ENCODE measurements at regions not wholly inside any gene's neighbourhood (a gene's known extent, or its start where the extent isn't known, plus 50 kb on each side); places are given as distances from the start of the nearest gene placed in this dataset.

DNA sequence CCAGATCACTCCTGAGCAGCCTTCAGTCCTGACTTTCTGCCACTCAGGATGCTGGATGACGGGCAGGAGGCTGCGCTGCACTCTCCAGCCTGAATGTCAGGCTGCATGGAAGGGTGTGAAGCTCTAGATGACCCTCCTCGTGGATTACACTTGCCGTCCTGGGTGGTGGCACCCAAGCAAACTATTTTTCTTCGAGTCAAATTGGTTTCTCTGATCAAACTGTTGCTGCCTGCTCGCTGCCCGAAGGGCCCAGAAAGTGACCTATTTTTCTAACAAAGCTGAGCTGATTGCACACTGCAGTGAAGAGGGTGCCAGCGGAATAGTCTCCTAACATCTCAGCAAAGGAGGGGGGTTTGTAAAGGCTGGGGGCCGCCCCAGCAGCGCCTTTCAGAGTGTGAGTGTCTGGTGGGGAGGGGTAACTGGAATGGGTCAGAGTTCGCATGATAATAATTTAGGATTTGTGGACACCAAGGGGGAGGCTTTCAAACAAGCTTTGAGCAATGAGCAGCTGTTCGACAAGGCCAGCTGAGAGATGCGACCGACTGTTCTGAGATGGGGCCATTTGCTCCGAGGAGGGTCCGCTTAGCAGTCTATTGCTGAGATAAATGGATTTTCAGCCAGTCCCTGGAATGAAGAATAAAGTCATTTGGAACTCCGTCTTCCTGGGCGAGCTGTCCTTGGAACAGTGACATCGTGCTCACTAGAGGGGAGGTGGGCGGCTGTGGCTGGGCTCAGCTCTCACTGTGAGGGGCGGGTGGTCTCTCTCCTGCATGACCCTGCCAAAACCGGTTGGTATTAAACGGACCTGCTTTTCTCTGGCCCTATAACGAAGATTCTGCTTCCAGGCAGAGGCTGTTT lies 537.6 kb downstream of the BRD1 start:
- DNase-seq (ENCODE audit: low read depth) = no peak
- TF ChIP-seq, protein P1, sequence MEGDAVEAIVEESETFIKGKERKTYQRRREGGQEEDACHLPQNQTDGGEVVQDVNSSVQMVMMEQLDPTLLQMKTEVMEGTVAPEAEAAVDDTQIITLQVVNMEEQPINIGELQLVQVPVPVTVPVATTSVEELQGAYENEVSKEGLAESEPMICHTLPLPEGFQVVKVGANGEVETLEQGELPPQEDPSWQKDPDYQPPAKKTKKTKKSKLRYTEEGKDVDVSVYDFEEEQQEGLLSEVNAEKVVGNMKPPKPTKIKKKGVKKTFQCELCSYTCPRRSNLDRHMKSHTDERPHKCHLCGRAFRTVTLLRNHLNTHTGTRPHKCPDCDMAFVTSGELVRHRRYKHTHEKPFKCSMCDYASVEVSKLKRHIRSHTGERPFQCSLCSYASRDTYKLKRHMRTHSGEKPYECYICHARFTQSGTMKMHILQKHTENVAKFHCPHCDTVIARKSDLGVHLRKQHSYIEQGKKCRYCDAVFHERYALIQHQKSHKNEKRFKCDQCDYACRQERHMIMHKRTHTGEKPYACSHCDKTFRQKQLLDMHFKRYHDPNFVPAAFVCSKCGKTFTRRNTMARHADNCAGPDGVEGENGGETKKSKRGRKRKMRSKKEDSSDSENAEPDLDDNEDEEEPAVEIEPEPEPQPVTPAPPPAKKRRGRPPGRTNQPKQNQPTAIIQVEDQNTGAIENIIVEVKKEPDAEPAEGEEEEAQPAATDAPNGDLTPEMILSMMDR (IDR thresholded peaks at IDR 0.05; ENCODE audit: control insufficient read depth, insufficient read depth, low read depth, low read length, missing control alignments) = no peak
- H3K4me3 ChIP-seq (ENCODE audit: control insufficient read depth, low read depth, low read length) = no peak overlapping the region

DNA sequence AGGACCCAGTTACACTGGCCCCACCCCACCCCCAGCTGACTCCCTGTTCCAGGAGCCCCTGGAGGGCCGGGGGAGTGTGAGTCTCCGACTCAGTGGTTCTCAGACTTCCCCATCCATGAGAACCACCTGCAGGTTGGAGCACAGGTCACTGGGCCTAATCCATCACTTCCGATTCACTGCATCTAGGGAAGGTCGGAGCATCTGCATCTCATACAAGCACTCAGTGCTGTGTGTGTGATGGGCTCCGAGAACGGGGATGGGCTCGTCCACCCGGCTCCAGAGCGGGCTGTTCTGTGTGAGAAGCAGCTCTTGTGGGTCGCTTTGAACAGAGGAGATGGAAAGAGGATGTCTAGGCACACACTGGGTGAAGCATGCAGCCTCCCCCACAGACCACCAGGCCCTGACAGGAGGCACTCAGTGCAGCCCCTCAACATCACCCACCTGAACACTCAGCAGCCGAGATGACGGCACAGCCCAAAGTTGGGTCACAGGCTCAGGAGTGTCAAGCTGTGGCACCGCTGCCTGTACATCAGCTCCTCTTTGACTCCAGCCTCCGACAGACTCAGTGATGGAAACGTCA lies 541.4 kb downstream of the BRD1 start:
- no peak overlapping the region for H3K4me3 ChIP-seq (ENCODE audit: control insufficient read depth, low read depth, low read length)

DNA sequence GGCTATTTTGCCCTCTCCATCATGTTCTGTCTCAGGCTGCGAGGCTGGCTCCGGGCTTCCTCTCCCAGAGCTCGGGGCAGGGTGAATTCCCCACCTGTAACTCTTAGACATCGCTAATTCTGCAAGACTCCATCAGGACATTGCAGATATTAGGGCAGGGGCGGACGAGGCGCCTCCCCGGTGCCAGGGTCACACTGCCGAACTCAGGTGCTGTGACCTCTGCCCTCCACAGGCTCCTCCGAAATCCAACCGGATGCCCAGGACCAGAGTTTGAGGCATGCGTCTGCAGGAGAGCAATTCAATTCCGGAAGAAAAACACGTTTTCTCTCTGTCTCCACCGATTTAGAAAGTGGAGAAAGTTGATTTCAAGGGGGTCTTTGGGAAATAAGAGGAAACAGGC lies 542.7 kb downstream of the BRD1 start:
- TF ChIP-seq, protein P1 (IDR thresholded peaks at IDR 0.05; ENCODE audit: control insufficient read depth, insufficient read depth, low read depth, low read length, missing control alignments) = no peak

More for the DNA sequence above, 541.4 kb downstream of the BRD1 start:
- TF ChIP-seq, protein P1 (IDR thresholded peaks at IDR 0.05; ENCODE audit: control insufficient read depth, insufficient read depth, low read depth, low read length, missing control alignments) = no peak
- no peak for DNase-seq (ENCODE audit: low read depth)

DNA sequence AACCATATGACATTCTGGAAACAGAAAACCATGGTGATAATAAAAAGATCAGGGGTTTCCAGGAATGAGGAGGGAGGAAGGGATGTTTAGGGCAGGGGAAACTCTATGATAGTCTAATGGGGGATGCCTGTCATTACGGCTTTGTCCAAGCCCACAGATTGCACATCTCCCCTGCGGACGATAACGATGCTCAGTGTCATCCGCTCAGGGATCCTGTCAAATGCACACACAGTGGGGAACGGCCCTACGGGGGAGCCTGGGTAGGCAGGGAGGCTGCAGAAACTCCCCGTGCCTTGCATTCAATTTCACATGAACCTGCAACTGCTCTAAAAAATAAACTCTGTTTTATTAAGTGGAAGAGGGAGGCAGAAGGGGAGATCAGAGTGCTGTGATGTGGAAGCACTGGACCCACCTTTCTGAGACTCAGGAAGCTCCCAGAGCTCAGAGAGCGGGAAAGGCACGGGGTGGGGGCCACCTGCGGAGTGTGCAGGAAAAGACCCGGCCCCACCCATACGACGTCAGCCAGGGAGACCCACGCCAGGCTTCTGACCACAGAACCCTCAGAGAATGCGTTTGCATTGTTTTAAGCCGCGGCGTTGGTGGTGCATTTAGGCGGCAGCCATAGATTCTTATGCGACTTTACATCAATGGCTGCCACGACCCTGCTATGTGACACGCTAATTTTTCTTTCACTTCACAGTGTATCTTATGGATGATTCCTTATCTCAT lies 543.5 kb downstream of the BRD1 start:
- TF ChIP-seq, protein P1 (IDR thresholded peaks at IDR 0.05; ENCODE audit: control insufficient read depth, insufficient read depth, low read depth, low read length, missing control alignments) = no peak
- no peak overlapping the region for H3K4me3 ChIP-seq (ENCODE audit: control insufficient read depth, low read depth, low read length)
- no peak for DNase-seq (ENCODE audit: low read depth)

More for the DNA sequence above, 542.7 kb downstream of the BRD1 start:
- H3K4me3 ChIP-seq (ENCODE audit: control insufficient read depth, low read depth, low read length) = no peak overlapping the region
- DNase-seq (ENCODE audit: low read depth) = no peak

DNA sequence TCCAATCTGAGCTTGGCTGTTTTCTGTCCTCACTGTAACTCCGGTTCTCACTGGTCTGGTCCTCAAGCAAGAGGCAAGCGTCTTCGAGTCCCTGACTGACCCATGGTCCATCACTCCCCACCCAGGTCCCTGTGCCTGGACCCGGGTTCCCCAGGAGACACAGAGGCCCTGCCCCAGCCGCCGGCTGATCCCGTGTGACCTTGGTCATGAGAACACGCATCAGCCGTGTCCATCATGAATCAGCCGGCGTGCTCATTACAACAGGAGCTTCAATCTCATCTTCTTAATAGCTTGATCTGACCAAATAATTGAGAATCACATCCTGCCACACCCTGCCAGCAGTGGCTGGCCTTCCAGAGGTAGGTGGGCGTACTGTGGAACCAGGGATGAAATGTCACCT lies 545.1 kb downstream of the BRD1 start:
- TF ChIP-seq, protein P1 (IDR thresholded peaks at IDR 0.05; ENCODE audit: control insufficient read depth, insufficient read depth, low read depth, low read length, missing control alignments) = no peak

DNA sequence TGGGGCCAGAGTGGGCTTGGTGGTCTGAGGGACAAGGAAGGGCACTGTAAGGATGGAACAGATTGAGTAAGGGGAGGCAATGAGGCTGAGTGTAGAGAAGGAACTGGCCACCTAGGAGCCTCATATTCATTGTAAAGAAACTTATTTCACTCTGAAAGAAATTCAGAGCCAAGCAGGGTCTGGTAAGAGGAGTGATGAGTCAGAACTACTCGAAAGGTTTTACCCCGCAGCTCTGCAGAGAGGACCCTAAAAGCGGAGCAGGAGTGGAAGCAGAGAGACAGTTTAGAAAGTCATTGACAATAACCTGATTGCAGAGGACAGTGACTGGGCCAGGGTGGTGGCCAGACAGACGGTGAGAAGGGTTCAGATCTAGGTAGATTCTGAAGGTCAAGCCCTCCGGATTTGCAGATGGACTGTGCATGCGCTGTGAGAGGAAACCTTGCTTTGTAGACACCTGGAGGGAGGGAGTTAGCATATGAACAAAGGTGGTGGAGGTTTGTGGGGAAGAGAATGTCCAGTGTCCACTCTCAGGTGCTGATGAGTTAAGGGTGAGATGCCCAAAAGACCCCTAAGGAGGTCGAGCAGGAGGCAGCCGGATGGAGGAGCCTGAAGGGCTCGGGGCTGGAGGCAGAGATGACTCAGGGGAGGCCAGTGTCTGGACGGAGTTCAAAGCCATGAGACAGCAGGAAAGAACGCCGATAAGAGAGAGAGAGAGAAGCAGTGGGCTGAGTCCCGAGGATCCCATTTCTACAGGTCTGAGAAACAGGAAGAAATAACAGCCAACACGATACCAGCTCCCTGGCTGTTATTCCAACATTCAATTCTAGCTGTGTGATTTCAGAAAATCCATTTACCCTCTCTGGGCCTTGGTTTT lies 546.0 kb downstream of the BRD1 start:
- H3K4me3 ChIP-seq (ENCODE audit: control insufficient read depth, low read depth, low read length) = no peak overlapping the region
- DNase-seq (ENCODE audit: low read depth) = no peak
- TF ChIP-seq, protein P1 (IDR thresholded peaks at IDR 0.05; ENCODE audit: control insufficient read depth, insufficient read depth, low read depth, low read length, missing control alignments) = no peak

More for the DNA sequence above, 545.1 kb downstream of the BRD1 start:
- H3K4me3 ChIP-seq (ENCODE audit: control insufficient read depth, low read depth, low read length) = no peak overlapping the region
- no peak for DNase-seq (ENCODE audit: low read depth)

Data from AG09309 (cell line).